Ammon's horn (tissue), 1 donor: ENCODE measurements at regions not wholly inside any gene's neighbourhood (a gene's known extent, or its start where the extent isn't known, plus 50 kb on each side); places are given as distances from the start of the nearest gene placed in this dataset.

Experiments used
- DNase-seq: peaks from one replicate; pipeline ENCODE4 v3.0.0-alpha.2; 2016; ENCODE audit warnings: low spot score

DNA sequence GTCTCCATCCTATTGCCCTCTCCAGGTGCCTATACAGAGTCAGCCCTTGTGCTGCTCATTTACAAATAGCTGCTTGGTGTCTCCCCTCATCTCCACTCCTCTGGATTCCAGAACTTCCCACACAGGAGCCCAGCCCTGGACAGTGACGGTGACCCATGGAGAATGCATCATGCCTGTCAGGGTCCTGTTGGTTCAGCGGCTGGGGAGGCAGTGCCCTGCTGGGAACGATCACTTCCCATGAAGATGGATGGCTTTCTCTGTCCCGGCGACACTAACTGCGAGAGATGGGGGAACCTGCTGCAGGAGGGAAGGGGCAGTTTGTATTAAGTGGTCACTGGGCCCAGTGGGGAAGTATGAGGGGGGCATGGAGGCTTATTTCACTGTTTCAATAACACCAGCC is 395.0 kb upstream of the TBX3 start:
- DNase-seq, result no peak

DNA sequence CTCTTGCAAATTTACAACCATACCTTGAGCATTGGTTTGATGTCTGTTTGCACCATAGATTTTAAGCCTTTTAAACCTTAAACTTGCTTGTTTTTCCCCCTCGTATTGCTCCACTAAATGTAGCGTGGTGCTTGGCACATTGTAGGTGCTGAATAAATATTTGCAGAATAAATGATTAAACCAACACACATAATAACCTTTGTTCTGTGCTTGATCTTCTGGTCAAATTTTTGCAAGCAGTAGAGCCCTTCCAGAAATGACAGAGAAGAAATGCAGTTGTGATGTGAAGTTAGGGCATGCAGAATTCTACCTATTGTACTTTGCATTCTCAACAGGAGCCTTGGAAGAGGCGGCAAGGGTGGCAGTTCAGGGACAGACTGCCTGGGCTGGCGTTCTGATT is 394.4 kb upstream of the TBX3 start:
- no peak for DNase-seq

DNA sequence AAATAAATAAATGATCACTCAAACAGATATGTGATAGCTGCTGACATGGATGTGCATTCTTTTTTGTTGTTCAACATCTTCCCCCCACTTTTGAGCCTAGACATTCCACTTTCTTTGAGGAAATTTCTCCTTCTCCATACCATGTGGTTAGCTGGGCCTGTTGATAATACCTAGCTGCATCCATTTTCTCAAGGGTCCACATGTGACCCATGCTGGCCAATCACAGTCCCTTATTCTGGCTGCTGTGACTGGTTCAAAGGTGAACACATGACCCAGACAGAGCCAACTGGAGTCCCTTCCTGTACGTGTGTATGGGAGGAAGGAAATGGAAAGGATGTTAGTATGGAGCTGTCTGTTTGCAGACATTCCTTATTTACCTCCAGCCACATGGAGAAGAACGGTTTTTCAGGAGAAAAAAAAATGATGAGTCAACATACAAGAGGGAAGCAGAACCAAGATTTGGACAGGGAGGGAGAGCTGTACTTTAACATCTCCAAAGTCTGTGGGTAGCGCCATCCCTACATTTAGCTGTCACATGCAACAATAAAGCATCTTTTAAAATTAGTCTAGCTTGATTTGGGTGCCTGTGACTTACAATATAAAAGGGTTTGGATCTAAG is 391.7 kb upstream of the TBX3 start:
- DNase-seq, result no peak

- DNase-seq, result no peak
Measured at GRCh38 chr12:115074617-115075016, 390.6 kb upstream of the TBX3 start.

DNA sequence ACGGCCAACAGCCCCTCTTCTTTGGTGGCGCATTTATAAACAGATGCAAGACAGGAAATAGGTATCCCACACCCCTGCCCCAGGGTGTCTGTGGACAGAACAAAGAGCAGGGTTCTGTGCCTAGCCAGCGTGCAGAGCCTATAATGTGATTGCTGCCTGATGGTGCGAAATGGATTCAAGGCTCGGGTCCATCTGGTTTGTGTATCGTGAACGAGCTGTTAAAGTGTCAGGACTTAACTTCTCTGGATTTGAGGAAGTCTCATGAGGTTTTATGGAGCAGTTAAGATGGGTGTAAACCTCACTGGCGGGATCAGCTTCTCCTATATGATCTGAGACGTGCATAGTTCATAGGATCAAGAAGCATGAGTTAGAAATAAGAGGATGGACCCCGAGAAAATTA is 388.7 kb upstream of the TBX3 start:
- no peak for DNase-seq

DNA sequence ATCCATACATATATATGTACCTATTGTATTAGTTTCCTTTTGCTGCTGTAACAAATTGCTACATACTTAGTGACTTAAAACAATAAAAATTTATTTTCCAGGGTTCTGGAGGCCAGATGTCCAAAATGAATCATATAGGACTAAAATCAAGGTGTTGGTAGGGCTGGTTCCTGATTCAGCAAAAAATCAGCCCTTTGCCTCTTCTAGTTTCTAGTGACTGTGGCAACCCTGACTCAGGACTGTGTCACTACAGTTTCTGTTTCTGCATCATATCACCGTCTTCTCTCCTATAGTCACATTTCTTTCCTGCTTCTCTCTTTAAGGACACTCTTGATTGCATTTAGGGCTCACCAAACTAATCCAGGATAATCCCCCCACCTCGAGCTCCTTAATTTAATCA is 386.3 kb upstream of the TBX3 start:
- no peak for DNase-seq

DNA sequence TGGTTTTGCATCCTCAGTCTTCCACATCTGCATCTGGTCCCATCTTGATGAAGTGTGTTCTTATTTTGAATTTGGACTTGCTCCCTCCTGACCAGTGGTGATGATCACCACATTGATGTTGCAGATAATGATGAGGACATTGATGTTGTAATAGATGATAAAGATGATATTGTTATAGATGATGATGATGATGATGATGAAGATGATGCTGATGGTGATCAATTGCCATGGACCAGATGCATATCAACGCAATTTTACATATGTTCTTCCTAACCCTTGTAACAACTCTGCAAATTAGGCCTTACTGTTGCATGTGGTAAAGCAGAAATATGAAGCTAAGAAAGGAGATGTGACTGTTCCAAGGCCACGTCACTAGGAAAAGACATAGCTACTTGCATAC is 380.3 kb upstream of the TBX3 start:
- no peak for DNase-seq

DNA sequence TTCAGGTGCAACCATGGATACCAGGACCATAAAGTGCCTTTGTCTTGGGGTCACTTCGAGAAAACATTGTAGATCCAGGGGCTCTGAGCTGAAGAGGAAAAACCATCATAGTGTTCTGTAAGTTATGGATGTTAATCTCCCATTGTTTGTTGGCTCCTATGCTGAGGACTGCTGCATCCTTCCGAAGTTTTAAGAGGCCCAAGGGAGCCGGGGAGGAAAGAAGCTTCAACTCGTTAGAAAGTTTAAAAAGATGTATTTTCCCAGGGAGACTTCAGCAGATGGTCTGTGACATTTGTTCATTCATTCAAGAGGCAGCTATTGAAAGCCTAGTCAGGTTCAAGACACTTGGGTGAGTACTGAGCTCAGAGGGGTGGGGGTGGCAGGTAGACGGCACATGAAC is 378.8 kb upstream of the TBX3 start:
- DNase-seq, result no peak

DNA sequence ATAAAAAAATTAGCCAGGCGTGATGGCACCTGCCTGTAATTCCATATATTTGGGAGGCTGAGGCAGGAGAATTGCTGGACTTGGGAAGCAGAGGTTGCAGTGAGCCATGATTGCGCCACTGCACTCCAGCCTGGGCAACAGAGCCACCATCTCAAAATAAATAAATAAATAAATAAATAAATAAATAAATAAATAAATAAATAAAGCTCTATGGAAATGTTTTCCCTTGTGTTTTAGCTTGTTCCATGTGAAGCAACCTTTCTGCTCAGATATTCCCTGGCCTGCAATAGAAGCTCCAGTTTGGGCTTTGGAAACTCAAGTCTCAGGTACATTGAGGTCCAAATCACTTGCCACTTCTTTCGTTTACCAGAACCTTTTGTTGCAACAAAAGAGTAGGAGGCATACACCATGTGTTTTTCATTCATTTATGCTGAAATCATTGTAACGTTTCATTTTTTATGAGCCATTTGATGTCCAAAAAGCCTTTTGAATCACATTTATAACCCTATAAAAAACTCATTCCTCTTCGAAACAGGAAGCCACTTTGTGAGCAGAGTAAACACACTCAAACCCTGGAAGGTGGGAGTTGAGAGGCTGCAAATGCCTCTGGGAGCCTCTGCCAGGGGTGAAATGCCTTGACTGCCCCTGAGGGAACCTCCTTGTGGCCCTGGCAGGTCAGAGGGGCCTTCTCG is 376.6 kb upstream of the TBX3 start:
- DNase-seq, result no peak

DNA sequence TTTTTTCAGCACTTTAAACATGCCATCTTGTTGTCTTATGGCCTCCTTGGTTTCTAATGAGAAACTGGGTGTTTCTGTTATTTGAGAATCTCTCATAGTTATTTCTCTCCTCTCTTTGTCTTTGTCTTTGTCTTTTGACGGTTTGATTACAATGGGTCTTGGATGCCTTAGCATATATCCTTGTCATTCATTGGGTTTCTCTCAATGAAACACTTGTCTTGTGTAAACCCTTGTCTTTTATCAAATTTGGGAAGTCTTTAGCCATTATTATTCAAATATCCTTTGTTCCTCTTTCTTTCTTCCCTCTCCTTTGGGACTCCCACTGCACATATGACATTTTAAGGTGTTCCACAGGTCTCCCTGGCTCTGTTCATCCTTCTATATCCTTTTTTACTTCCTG is 373.5 kb upstream of the TBX3 start:
- DNase-seq, result no peak

DNA sequence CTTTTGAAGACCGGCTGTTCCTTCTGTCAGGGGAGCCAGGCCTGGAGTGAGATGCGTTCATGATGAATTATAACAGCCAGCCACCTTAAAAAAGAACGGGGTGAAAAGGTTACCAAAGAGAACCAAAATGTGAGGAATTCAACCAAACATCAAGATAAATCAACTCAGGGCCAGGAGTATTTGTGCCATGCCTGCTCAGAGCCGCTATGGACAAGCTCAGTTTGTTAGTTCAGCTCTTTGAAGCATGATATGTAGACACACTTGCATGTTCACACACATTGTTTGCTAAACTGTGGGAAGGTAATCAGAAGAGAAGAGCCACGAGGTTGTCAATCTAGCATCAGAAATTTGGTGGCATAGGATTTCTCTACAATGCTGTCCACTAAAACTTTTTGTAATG is 367.4 kb upstream of the TBX3 start:
- no peak for DNase-seq

DNA sequence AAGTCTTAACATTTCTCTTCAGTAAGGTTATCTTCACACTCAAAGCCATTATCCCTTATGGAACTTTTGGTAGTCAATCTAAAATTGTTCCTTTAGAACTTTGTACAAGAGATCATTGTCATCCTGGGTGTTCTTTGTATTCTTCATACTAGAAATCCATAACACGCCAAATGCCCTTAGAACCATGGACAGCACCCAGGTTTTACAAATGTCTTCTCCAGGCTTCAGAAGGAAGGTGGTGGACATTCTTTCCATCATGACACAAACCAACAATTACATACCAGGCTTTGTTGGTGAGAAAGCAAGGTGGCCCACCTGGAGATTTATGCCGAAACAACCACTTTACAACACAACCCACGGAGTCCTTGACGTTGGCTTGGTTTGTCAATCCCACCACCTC is 365.6 kb upstream of the TBX3 start:
- no peak for DNase-seq

DNA sequence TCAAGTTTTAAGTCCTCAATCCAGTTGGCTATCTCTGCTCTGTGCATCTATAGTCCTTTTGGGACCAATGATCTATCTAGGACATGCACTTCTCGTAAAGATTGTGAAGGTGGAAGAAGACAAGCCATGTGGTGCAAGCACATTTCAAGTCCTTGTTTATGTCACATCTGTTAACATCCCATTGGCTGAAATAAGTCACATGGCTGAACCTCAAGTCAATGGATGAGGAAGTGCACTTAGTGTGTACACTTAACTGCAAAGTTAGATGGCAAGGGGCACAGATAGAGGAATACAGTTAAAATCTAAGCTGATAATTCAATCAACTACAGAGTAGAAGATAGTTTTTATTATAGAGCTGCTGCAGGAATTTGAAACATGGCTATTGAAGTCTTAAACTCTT is 362.8 kb upstream of the TBX3 start:
- no peak for DNase-seq

DNA sequence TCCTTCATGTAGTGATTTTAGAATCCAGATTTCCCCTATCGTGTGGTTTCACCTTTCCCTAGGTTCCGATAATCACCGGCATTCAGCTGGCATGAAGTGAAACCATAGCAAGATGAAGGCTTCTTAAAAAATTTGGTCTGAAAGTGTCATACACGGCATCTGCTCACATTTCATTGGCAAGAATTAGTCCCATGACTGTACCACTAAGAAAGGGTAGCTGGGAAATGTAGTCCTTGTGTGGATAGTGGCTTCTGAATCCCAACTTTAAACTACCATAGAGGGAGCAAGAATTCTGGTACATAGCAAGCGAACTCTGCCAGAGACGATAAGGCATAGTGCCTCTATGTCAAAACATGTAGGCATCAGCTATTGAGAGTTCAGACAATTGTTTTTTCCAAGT is 360.1 kb upstream of the TBX3 start:
- DNase-seq, result no peak

DNA sequence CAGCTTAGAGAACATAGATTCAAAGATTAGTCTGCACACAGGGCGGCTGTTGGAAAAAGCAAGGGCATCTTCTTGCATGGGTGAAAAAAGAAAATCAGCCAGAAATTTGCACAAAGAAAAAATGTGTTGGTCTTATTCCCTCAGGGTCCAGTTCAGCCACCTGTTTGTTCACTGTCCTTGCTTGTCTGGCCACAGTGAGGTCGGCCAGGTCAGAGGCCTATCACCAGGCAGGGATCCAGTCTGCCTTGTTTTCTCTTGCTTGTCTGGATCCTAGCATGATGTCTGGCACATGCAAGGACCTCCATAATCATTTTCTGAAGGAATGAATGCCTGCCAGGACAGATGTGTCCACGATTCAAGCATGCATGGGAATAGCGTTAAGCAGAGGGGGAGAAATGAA is 359.1 kb upstream of the TBX3 start:
- DNase-seq, result no peak

GRCh38 chr12:115042341-115042740 is 358.4 kb upstream of the TBX3 start:
- DNase-seq, result no peak

DNA sequence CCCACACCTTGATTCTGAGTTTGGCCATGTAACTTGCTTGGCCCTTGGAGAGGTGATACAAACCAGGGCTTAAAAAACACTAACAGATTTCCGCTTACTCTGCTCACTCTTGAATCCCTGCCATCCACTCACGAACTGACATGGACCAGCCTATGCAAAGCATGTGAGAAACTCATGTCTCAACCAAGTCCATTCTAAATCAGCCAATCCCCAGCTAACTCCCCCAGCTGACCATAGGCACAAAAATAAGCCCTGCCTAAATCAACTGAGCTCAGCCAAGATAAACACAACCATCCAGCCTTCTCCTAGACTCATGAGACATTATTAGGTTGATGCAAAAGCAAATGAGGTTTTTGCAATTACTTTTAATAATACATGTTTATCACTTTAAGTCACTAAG is 353.9 kb upstream of the TBX3 start:
- no peak for DNase-seq

DNA sequence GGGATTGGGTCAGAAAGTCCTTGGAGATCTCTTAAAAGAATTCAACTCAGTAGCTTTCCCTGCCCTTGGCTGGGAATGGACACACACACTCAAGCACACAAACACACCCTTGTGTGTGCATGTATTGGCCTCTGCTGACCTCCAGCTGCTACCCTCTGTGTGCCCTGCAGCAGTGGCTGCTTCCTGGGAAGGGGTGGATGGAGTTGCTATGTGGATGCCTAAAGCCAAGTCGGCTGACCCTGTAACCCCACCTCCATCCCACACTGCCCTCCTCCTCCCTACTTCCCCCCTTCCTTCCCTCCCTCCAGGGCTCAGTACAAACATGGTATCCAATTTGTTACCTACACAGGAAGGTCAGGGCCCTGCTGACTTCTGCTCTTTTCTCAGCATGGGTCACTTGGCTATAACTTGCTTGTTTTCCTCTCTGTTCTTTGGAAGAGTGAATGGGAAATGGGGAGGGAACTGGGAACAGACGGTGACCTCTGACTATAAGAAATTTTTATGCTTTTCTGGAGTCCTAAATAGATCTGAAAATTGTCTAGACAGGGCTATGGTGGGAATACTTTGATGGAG is 351.6 kb upstream of the TBX3 start:
- DNase-seq, result peak; percentile 8

- DNase-seq, result no peak
Measured at GRCh38 chr12:115032521-115032920, 348.5 kb upstream of the TBX3 start.

GRCh38 chr12:115030017-115030416 is 346.0 kb upstream of the TBX3 start:
- no peak for DNase-seq

GRCh38 chr12:115024531-115024930 is 340.6 kb upstream of the TBX3 start:
- no peak for DNase-seq

DNA sequence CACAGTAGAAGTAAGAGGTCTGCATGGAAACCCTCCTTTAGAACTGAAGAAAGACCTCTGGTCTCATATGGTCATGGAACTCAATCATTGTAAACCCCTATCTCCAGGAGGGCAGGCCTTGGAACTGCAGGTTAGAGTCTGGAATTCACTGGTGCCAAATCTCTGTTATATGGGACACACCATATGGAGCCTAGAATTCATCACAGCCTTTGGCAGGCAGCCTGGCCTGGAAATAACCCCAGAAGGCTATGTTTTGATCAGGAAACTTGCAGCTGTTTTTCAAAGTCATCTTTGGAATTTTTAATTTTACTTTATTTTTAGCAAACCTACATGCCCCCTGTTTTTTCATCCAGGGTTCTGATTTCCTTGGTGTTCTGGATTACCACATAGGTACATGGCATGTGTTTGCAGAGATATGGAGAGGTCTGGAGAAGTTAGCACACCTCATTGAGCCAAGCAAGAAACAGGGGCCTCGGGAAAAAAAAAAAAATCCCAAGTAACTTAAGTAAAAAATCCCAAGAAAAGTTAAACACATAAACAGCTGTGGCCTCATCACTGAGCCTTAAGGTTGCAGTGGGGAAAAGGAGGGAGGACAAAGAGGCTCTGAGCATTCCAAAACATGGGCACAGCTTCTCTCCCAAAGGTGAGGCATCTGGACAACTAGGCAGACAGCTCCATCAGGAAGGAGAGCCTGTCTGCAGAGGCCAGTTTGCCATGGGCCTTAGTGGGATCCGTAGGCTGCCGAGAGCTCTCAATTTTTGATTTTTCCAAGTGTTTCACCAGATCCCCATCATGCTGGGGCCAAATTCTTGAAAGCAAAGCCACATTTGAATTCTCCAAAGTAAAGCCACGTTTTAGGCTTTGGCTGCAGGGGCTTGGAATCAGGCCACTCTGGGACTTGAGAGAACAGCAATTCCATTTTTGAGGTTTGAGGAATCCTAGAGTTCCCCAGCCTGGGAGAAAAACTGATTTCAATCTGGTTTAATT is 339.6 kb upstream of the TBX3 start:
- DNase-seq, result peak; percentile 14

DNA sequence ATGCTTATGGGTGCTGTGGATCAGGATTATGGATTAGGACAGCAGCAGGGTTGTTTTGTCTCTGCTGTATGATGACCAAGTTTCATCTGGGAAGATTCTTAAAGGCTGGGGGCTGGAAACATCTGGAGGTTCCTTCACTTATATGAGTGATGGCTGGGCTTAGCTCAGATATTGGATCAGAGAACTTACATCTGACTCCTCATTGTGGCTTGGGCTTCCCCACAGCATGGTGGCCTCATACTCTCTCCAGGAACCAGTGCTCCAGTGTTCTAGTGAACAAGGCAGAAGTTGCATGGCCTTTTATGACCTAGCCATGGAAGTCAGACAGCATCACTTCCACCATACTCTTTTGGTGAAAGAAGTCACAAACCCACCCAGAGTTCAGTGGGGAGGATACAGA is 336.1 kb upstream of the TBX3 start:
- no peak for DNase-seq
